ENCODE measurements at regions not wholly inside any gene's neighbourhood (a gene's known extent, or its start where the extent isn't known, plus 50 kb on each side); places are given as distances from the start of the nearest gene placed in this dataset.
A peak's percentile ranks its signal among the peaks of the same experiment; 100 is the strongest.
"Not testable (repeated sequence)": the region's sequence is repeated elsewhere in the genome, so short reads cannot be mapped to it uniquely, and the experiment has no call there.

DNA sequence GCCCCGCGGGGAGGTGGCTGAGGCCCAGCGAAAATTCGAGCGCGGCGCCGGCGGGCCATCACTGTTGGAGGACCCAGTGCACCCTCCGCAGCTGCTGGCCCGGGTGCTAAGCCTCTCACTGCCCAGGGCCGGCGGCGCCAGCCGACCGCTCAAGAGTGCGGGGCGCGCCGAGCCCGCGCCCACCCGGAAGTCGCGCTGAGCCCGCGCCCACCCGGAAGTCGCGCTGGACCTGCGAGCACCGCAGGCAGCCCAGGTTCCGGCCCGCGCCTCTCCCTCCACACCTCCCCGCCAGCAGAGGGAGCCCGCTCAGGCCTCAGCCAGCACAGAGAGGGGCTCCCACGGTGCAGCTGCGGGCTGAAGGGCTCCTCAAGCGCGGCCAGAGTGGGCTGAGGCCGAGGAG is 165.5 kb upstream of the BDP1 start:
- peak; percentile 74 for DNase-seq

DNA sequence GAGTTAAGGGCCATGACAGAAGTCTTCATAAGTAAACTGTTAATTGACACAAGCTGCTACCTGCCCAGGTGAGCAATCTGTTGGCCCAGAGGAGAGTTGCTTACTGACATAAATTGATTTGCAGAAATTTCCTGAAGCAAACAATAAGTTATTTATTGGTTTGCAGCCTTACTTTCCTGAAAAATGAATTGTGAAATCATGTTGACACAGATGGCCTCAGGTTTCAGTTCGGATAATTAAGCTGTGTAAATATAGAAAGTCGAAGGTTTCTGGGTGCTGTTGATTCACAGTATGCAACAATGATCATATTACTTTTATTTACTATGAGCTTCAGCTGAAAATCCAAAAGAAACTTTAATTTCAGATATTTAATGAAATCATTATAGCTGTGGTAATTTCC is 164.5 kb upstream of the BDP1 start:
- not testable (repeated sequence) for DNase-seq
